ENCODE measurements at regions not wholly inside any gene's neighbourhood (a gene's known extent, or its start where the extent isn't known, plus 50 kb on each side); places are given as distances from the start of the nearest gene placed in this dataset.
A peak's percentile ranks its signal among the peaks of the same experiment; 100 is the strongest.

- peak; percentile 30; the same call in 1 of the 2 replicates for ATAC-seq
- no peak overlapping the region for H3K4me3 ChIP-seq (replicated peaks in 1 of 2; ENCODE audit: low read depth in 1 of 2, low read length in 2 of 2)
- no peak for DNase-seq (ENCODE audit: low read depth, low spot score)
- RAD21 ChIA-PET (ENCODE audit: low non-redundant PET in 1 of 2, low total read pairs in 2 of 2, uncharacterized antibody in 2 of 2, unreplicated experiment in 2 of 2) = no interaction called here
- no peaks in the 10 kb centered on the region for H3K36me3 ChIP-seq (ENCODE audit: control insufficient read depth in 1 of 2, insufficient read depth in 2 of 2, low read length in 2 of 2)
- CTCF ChIA-PET = no interaction called here
- peak overlapping the region; percentile 9; the same call in 1 of the 2 replicates for H3K4me2 ChIP-seq (ENCODE audit: low read length)
- no peak overlapping the region for H3K9ac ChIP-seq (ENCODE audit: low read length)
- TF ChIP-seq EZH2 (IDR thresholded peaks at IDR 0.05) (no peak), POLR2A (IDR thresholded peaks at IDR 0.05; ENCODE audit: borderline replicate concordance, extremely low read depth, insufficient read depth, insufficient read length) (no peak), ATF3 (IDR thresholded peaks at IDR 0.05) (no peak), EZH2phosphoT487 (IDR thresholded peaks at IDR 0.05; ENCODE audit: borderline replicate concordance) (no peak), FOSL1 (IDR thresholded peaks at IDR 0.05; ENCODE audit: low read depth) (no peak), EGR1 (IDR thresholded peaks at IDR 0.05; ENCODE audit: low read depth) (no peak), RAD21 (IDR thresholded peaks at IDR 0.05; ENCODE audit: low read depth) (no peak), CBX3 (IDR thresholded peaks at IDR 0.05; ENCODE audit: low read depth) (no peak), ELF1 (IDR thresholded peaks at IDR 0.05; ENCODE audit: borderline replicate concordance, low read depth) (no peak), SRF (IDR thresholded peaks at IDR 0.05; ENCODE audit: low read depth) (no peak), SP1 (IDR thresholded peaks at IDR 0.05; ENCODE audit: low read depth) (no peak), CTCF (IDR thresholded peaks at IDR 0.05 in 2 of 3, conservative IDR thresholded peaks at IDR 0.05 in 1 of 3; ENCODE audit: borderline replicate concordance in 1 of 3, insufficient read depth in 1 of 3, low read depth in 2 of 3, low read length in 2 of 3) (no peak)
- BruUV-seq (replicated peaks) = no TSS peak
- no peaks in the 10 kb centered on the region for H3K9me3 ChIP-seq (ENCODE audit: control insufficient read depth in 1 of 2, insufficient read depth in 1 of 2, low read depth in 1 of 2, low read length in 2 of 2)
- H3K79me2 ChIP-seq (ENCODE audit: insufficient read depth, low read length) = no peaks in the 10 kb centered on the region
- no peak overlapping the region for H3K27ac ChIP-seq (ENCODE audit: low read depth, low read length)
- intact Hi-C loops (cut with micrococcal nuclease) = no loop called here
- no peaks in the 10 kb centered on the region for H4K20me1 ChIP-seq (ENCODE audit: insufficient read depth)
- POLR2A ChIA-PET = no interaction called here
- peak overlapping the region; percentile 41 for H2AFZ ChIP-seq (ENCODE audit: low read depth, low read length, poor library complexity, severe bottlenecking)
- H3K27me3 ChIP-seq (ENCODE audit: insufficient read depth, low read length) = no peaks in the 10 kb centered on the region
- peaks cover 0 to 11% of the 10 kb centered on the region in 2 experiments; a peak in 2 of 4 replicates for H3K4me1 ChIP-seq (ENCODE audit: control insufficient read depth in 1 of 2, insufficient read depth in 2 of 2, low read length in 2 of 2)
- no peaks in the 10 kb centered on the region for H3K9me2 ChIP-seq (ENCODE audit: insufficient read depth)
These were observed 1407.1 kb downstream of the SI start for GRCh38 chr3:163671201-163671600.

Data from HCT116 (cell line).